ENCODE measurements at regions not wholly inside any gene's neighbourhood (a gene's known extent, or its start where the extent isn't known, plus 50 kb on each side); places are given as distances from the start of the nearest gene placed in this dataset.

GRCh38 chr1:219483530-219483929, 129.4 kb downstream of the ZC3H11B start:
- no peak for DNase-seq (ENCODE audit: extremely low read depth in 1 of 11, low read depth in 9 of 11, low spot score in 4 of 11)

- DNase-seq (ENCODE audit: extremely low read depth in 1 of 11, low read depth in 9 of 11, low spot score in 4 of 11) = no peak
Measured at GRCh38 chr1:219480011-219480410, 132.9 kb downstream of the ZC3H11B start.

- DNase-seq (ENCODE audit: extremely low read depth in 1 of 11, low read depth in 9 of 11, low spot score in 4 of 11) = no peak
Measured at GRCh38 chr1:219478811-219479210, 134.1 kb downstream of the ZC3H11B start.

- DNase-seq (ENCODE audit: extremely low read depth in 1 of 11, low read depth in 9 of 11, low spot score in 4 of 11) = no peak
Measured at GRCh38 chr1:219477861-219478260, 135.0 kb downstream of the ZC3H11B start.

GRCh38 chr1:219476716-219477115, 136.2 kb downstream of the ZC3H11B start:
- no peak for DNase-seq (ENCODE audit: extremely low read depth in 1 of 11, low read depth in 9 of 11, low spot score in 4 of 11)

- no peak for DNase-seq (ENCODE audit: extremely low read depth in 1 of 11, low read depth in 9 of 11, low spot score in 4 of 11)
Measured at GRCh38 chr1:219476116-219476515, 136.8 kb downstream of the ZC3H11B start.

- DNase-seq (ENCODE audit: extremely low read depth in 1 of 11, low read depth in 9 of 11, low spot score in 4 of 11) = no peak
Measured at GRCh38 chr1:219472596-219472995, 140.3 kb downstream of the ZC3H11B start.

GRCh38 chr1:219467524-219467923, 145.4 kb downstream of the ZC3H11B start:
- no peak for DNase-seq (ENCODE audit: extremely low read depth in 1 of 11, low read depth in 9 of 11, low spot score in 4 of 11)

- DNase-seq (ENCODE audit: extremely low read depth in 1 of 11, low read depth in 9 of 11, low spot score in 4 of 11) = no peak
Measured at GRCh38 chr1:219466766-219467165, 146.1 kb downstream of the ZC3H11B start.

- no peak for DNase-seq (ENCODE audit: extremely low read depth in 1 of 11, low read depth in 9 of 11, low spot score in 4 of 11)
Measured at GRCh38 chr1:219465212-219466093, 147.5 kb downstream of the ZC3H11B start.

GRCh38 chr1:219463636-219464035, 149.3 kb downstream of the ZC3H11B start:
- no peak for DNase-seq (ENCODE audit: extremely low read depth in 1 of 11, low read depth in 9 of 11, low spot score in 4 of 11)

GRCh38 chr1:219461981-219462400, 150.9 kb downstream of the ZC3H11B start:
- DNase-seq (ENCODE audit: extremely low read depth in 1 of 11, low read depth in 9 of 11, low spot score in 4 of 11) = no peak

GRCh38 chr1:219460896-219461815, 151.7 kb downstream of the ZC3H11B start:
- peak in 1 of 11 donors; percentile 9 for DNase-seq (ENCODE audit: extremely low read depth in 1 of 11, low read depth in 9 of 11, low spot score in 4 of 11)

GRCh38 chr1:219460081-219460895, 152.6 kb downstream of the ZC3H11B start:
- no peak for DNase-seq (ENCODE audit: extremely low read depth in 1 of 11, low read depth in 9 of 11, low spot score in 4 of 11)

GRCh38 chr1:219459351-219460080, 153.4 kb downstream of the ZC3H11B start:
- DNase-seq (ENCODE audit: extremely low read depth in 1 of 11, low read depth in 9 of 11, low spot score in 4 of 11) = no peak

- no peak for DNase-seq (ENCODE audit: extremely low read depth in 1 of 11, low read depth in 9 of 11, low spot score in 4 of 11)
Measured at GRCh38 chr1:219446288-219446687, 166.6 kb downstream of the ZC3H11B start.

GRCh38 chr1:219445864-219446263, 167.0 kb downstream of the ZC3H11B start:
- no peak for DNase-seq (ENCODE audit: extremely low read depth in 1 of 11, low read depth in 9 of 11, low spot score in 4 of 11)

GRCh38 chr1:219444474-219444873, 168.4 kb downstream of the ZC3H11B start:
- DNase-seq (ENCODE audit: extremely low read depth in 1 of 11, low read depth in 9 of 11, low spot score in 4 of 11) = no peak
